ENCODE measurements at regions not wholly inside any gene's neighbourhood (a gene's known extent, or its start where the extent isn't known, plus 50 kb on each side); places are given as distances from the start of the nearest gene placed in this dataset.

- TF ChIP-seq CTCF (IDR thresholded peaks at IDR 0.05) = no peak
- no peak for TF ChIP-seq POLR2A (IDR thresholded peaks at IDR 0.05)
- TF ChIP-seq POLR2AphosphoS5 (IDR thresholded peaks at IDR 0.05) = no peak
- TF ChIP-seq EP300 (IDR thresholded peaks at IDR 0.05) = no peak
Measured at GRCh38 chr6:155694419-155694790, 238.8 kb upstream of the NOX3 start.

Measured in sigmoid colon (tissue), 4 donors.